K562 (cell line): ENCODE measurements at regions not wholly inside any gene's neighbourhood (a gene's known extent, or its start where the extent isn't known, plus 50 kb on each side); places are given as distances from the start of the nearest gene placed in this dataset.

Experiments used
- CREB1 ChIP-seq, 2 experiments: sonication (generic) in 1 of 2; formaldehyde crosslinking in 1 of 2; IDR thresholded peaks; 2 replicates each; pipeline versions ENCODE4 v1.6.1 to v1.8.0; 2012 to 2022; ENCODE audit warnings: inconsistent platforms in 1 of 2, mild to moderate bottlenecking in 1 of 2, missing genetic modification reagents in 1 of 2, moderate library complexity in 1 of 2
- FOXP4 ChIP-seq: sonication (generic); formaldehyde crosslinking; IDR thresholded peaks from 2 replicates; pipeline ENCODE4 v1.8.0; 2022; ENCODE audit warnings: mild to moderate bottlenecking, missing genetic modification reagents, borderline replicate concordance
- HDAC6 ChIP-seq: IDR thresholded peaks from 2 replicates; pipeline ENCODE4 v1.6.1; 2012; ENCODE audit warnings: low read depth, mild to moderate bottlenecking, control low read depth, inconsistent platforms, low read length, moderate library complexity
- HDAC8 ChIP-seq: fragments of 450-650 bp; IDR thresholded peaks from 2 replicates; pipeline ENCODE4 v1.6.1; 2016; ENCODE audit warnings: mild to moderate bottlenecking, missing genetic modification characterization, moderate library complexity, missing compliant biosample characterization
- MTA1 ChIP-seq: fragments of 450-650 bp; IDR thresholded peaks from 2 replicates; pipeline ENCODE4 v1.6.1; 2017; ENCODE audit warnings: borderline replicate concordance
- MTA2 ChIP-seq: fragments of 450-650 bp; IDR thresholded peaks from 2 replicates; pipeline ENCODE4 v1.6.1; 2016; ENCODE audit warnings: low read depth
- POLR3A ChIP-seq: IDR thresholded peaks from 2 replicates; pipeline ENCODE4 v1.6.1; 2011; ENCODE audit warnings: borderline replicate concordance, mild to moderate bottlenecking, moderate library complexity; ENCODE audit not compliant: insufficient read length, insufficient read depth; ENCODE audit errors: extremely low read depth
- SPI1 ChIP-seq: IDR thresholded peaks from 2 replicates; pipeline ENCODE4 v1.6.1; 2011; ENCODE audit warnings: low read depth, low read length, control low read depth, borderline replicate concordance
- TCF3 ChIP-seq: sonication (generic); formaldehyde crosslinking; IDR thresholded peaks from 2 replicates; pipeline ENCODE4 v1.4.0; 2020; ENCODE audit warnings: mild to moderate bottlenecking, missing genetic modification reagents
- ZFPM2 ChIP-seq: fragments of 250-450 bp; sonication (Bioruptor Pico); IDR thresholded peaks from 2 replicates; pipeline ENCODE4 v1.5.1; 2022; ENCODE audit warnings: mild to moderate bottlenecking
- ZNF184 ChIP-seq: sonication (generic); formaldehyde crosslinking; IDR thresholded peaks from 2 replicates; pipeline ENCODE4 v1.5.0; 2020; ENCODE audit warnings: missing genetic modification reagents
- ZNF668 ChIP-seq: fragments of 250-450 bp; sonication (Bioruptor Pico); IDR thresholded peaks from 2 replicates; pipeline ENCODE4 v1.8.0; 2022; ENCODE audit warnings: mild to moderate bottlenecking, inconsistent platforms
- ZSCAN29 ChIP-seq: fragments of 450-650 bp; IDR thresholded peaks from 2 replicates; pipeline ENCODE4 v1.6.1; 2017

DNA sequence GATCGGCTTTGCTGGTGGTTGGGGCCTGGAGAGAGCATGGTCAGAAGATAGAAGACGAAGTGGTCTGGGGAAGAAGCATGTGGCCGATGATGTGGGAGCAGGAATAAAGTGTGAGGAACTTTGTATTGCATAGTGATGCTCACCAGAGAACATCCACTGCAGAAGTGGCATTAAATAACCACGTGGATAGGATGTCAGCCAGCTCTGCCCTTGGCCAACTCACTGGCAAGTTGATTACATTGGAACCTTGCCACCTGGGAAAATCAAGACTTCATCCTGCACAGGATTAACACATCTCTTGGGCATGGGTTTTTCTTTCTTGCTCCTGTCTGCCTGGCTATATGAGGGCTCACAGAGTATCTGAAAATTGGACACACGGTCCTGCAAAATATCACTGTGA lies 217.4 kb downstream of the DMRT2 start (continued):
- no peak for TF ChIP-seq CREB1 (IDR thresholded peaks at IDR 0.05)
- TF ChIP-seq CREB1 (CRISPR knock-in tag; IDR thresholded peaks at IDR 0.05) = no peak
- no peak for TF ChIP-seq MTA1
- TF ChIP-seq POLR3A = no peak
- no peak for TF ChIP-seq HDAC8
- TF ChIP-seq FOXP4 (CRISPR knock-in tag) = no peak
- TF ChIP-seq ZSCAN29 = no peak
- TF ChIP-seq SPI1 = no peak
- no peak for TF ChIP-seq ZNF668 (CRISPR knock-in tag)
- no peak for TF ChIP-seq TCF3 (CRISPR knock-in tag)
- no peak for TF ChIP-seq ZFPM2 (CRISPR knock-in tag)
- TF ChIP-seq HDAC6 = no peak
- no peak for TF ChIP-seq ZNF184 (CRISPR knock-in tag)
- no peak for TF ChIP-seq MTA2
- TF ChIP-seq, all 486 proteins: peak for 0
